ENCODE measurements at regions not wholly inside any gene's neighbourhood (a gene's known extent, or its start where the extent isn't known, plus 50 kb on each side); places are given as distances from the start of the nearest gene placed in this dataset.

GRCh38 chr3:31455524-31455923, 77.2 kb upstream of the STT3B start:
- H3K27me3 ChIP-seq (ENCODE audit: insufficient read depth), result no peaks in the 10 kb centered on the region
- H3K4me1 Mint-ChIP-seq, result no peaks in the 10 kb centered on the region
- H3K27me3 Mint-ChIP-seq (ENCODE audit: insufficient read depth, low read depth, poor library complexity), result no peaks in the 10 kb centered on the region
- H3K4me3 ChIP-seq, result no peak overlapping the region
- ATAC-seq (no peak), DNase-seq (ENCODE audit: low spot score) (no peak)
- H3K36me3 ChIP-seq (ENCODE audit: insufficient read depth), result no peaks in the 10 kb centered on the region
- H3F3A ChIP-seq (replicated peaks; ENCODE audit: low read depth), result no peaks in the 10 kb centered on the region
- H3K4me3 Mint-ChIP-seq, result no peak overlapping the region
- no peak for TF ChIP-seq ZNF114 (CRISPR knock-in tag; IDR thresholded peaks at IDR 0.05)
- H3K4me1 ChIP-seq (ENCODE audit: insufficient read depth), result no peaks in the 10 kb centered on the region
- 0 out of 2 replicates have a peak, but pooled peaks cover 6% of the 10 kb centered on the region for H3K9me2 ChIP-seq (ENCODE audit: insufficient read depth)
- H3K79me2 ChIP-seq (replicated peaks; ENCODE audit: insufficient read depth), result no peaks in the 10 kb centered on the region
- H4K20me1 ChIP-seq (replicated peaks; ENCODE audit: insufficient read depth), result no peaks in the 10 kb centered on the region
- H3K27ac ChIP-seq (ENCODE audit: low read depth), result no peak overlapping the region
- no peak overlapping the region for H2AFZ ChIP-seq
- no peak overlapping the region for H3K27ac Mint-ChIP-seq
- H3K4me2 ChIP-seq, result no peak overlapping the region
- H3K36me3 Mint-ChIP-seq (ENCODE audit: low read depth), result no peaks in the 10 kb centered on the region
- H3K9me3 Mint-ChIP-seq, result no peaks in the 10 kb centered on the region

GRCh38 chr3:31456373-31456772, 76.4 kb upstream of the STT3B start:
- no peak for ATAC-seq
- no peak for TF ChIP-seq ZNF114 (CRISPR knock-in tag; IDR thresholded peaks at IDR 0.05)
- TF ChIP-seq EZH2 (IDR thresholded peaks at IDR 0.05; ENCODE audit: low read depth, unreplicated experiment), result no peak
- TF ChIP-seq EZH2phosphoT487 (IDR thresholded peaks at IDR 0.05; ENCODE audit: unreplicated experiment), result no peak
- TF ChIP-seq JUNB (IDR thresholded peaks at IDR 0.05; ENCODE audit: unreplicated experiment), result no peak
- no peak for TF ChIP-seq NANOG (IDR thresholded peaks at IDR 0.05; ENCODE audit: borderline replicate concordance)
- no peak for TF ChIP-seq STAT1 (IDR thresholded peaks at IDR 0.05; ENCODE audit: unreplicated experiment)
- no peak for TF ChIP-seq REST (IDR thresholded peaks at IDR 0.05; ENCODE audit: unreplicated experiment)
- TF ChIP-seq CTCF (conservative IDR thresholded peaks at IDR 0.05; ENCODE audit: low read depth in 2 of 2), result no peak
- TF ChIP-seq ZNF462 (CRISPR knock-in tag; IDR thresholded peaks at IDR 0.05), result no peak
- no peak for TF ChIP-seq CREB1 (CRISPR knock-in tag; IDR thresholded peaks at IDR 0.05; ENCODE audit: low read depth)
- TF ChIP-seq POLR2AphosphoS5 (IDR thresholded peaks at IDR 0.05; ENCODE audit: low read depth), result no peak

More at GRCh38 chr3:31456373-31456772, 76.4 kb upstream of the STT3B start:
- Histone ChIP-seq H3K27ac (ENCODE audit: low read depth) (no peak overlapping the region), H3K4me3 (no peak overlapping the region), H3K4me2 (no peak overlapping the region), H3K27me3 (ENCODE audit: insufficient read depth) (no peaks in the 10 kb centered on the region), H3K79me2 (replicated peaks; ENCODE audit: insufficient read depth) (no peaks in the 10 kb centered on the region), H2AFZ (no peak overlapping the region), H3K9me2 (ENCODE audit: insufficient read depth) (0 out of 2 replicates have a peak, but pooled peaks cover 6% of the 10 kb centered on the region), H3F3A (replicated peaks; ENCODE audit: low read depth) (no peaks in the 10 kb centered on the region), H3K4me1 (ENCODE audit: insufficient read depth) (no peaks in the 10 kb centered on the region), H3K36me3 (ENCODE audit: insufficient read depth) (no peaks in the 10 kb centered on the region), H4K20me1 (replicated peaks; ENCODE audit: insufficient read depth) (no peaks in the 10 kb centered on the region)
- H3K27me3 Mint-ChIP-seq (ENCODE audit: insufficient read depth, low read depth, poor library complexity), result no peaks in the 10 kb centered on the region
- no peak overlapping the region for H3K4me3 Mint-ChIP-seq
- H3K4me1 Mint-ChIP-seq, result no peaks in the 10 kb centered on the region
- H3K9me3 Mint-ChIP-seq, result no peaks in the 10 kb centered on the region
- DNase-seq (ENCODE audit: low spot score), result no peak
- no peak overlapping the region for H3K27ac Mint-ChIP-seq
- H3K36me3 Mint-ChIP-seq (ENCODE audit: low read depth), result no peaks in the 10 kb centered on the region
